ENCODE measurements at regions not wholly inside any gene's neighbourhood (a gene's known extent, or its start where the extent isn't known, plus 50 kb on each side); places are given as distances from the start of the nearest gene placed in this dataset.

- no peak for TF ChIP-seq CTCF (IDR thresholded peaks at IDR 0.05)
- 66 to 69% methylated on average over 6 of the region's 6 CpGs for WGBS, 2 donors
- H3K4me3 ChIP-seq = no peak overlapping the region
- intact Hi-C loops (cut with DNase I) = no loop called here
- H3K9me3 ChIP-seq = no peaks in the 10 kb centered on the region
- ATAC-seq (no peak), DNase-seq (no peak)
- no peaks in the 10 kb centered on the region for H3K36me3 ChIP-seq
- no peaks in the 10 kb centered on the region for H3K4me1 ChIP-seq
- peaks cover 0 to 25% (median 9%) of the 10 kb centered on the region in 7 donors for H3K27me3 ChIP-seq
- H3K27ac ChIP-seq = no peak overlapping the region
These were observed 243.6 kb upstream of the PODXL start for GRCh38 chr7:131800008-131800407.

- 76 to 81% methylated on average over 4 of the region's 4 CpGs for WGBS, 2 donors
- Histone ChIP-seq H3K4me1 (no peaks in the 10 kb centered on the region), H3K27me3 (peaks cover 0 to 23% (median 9%) of the 10 kb centered on the region in 7 donors), H3K9me3 (no peaks in the 10 kb centered on the region), H3K4me3 (no peak overlapping the region), H3K27ac (no peak overlapping the region), H3K36me3 (no peaks in the 10 kb centered on the region)
- intact Hi-C loops (cut with DNase I) = no loop called here
- no peak for TF ChIP-seq CTCF (IDR thresholded peaks at IDR 0.05)
- ATAC-seq (no peak), DNase-seq (no peak)
These were observed 241.4 kb upstream of the PODXL start for GRCh38 chr7:131797841-131798240.

GRCh38 chr7:131795400-131795799, 239.0 kb upstream of the PODXL start:
- intact Hi-C loops (cut with DNase I) = no loop called here
- no peak overlapping the region for H3K27ac ChIP-seq
- DNase-seq (no peak), ATAC-seq (no peak)
- H3K9me3 ChIP-seq = no peaks in the 10 kb centered on the region
- H3K4me3 ChIP-seq = no peak overlapping the region
- no peaks in the 10 kb centered on the region for H3K36me3 ChIP-seq
- no peaks in the 10 kb centered on the region for H3K4me1 ChIP-seq
- peaks cover 0 to 30% (median 9%) of the 10 kb centered on the region in 7 donors for H3K27me3 ChIP-seq
- WGBS, 2 donors = 69 to 75% methylated on average over 10 of the region's 10 CpGs
- no peak for TF ChIP-seq CTCF (IDR thresholded peaks at IDR 0.05)

GRCh38 chr7:131792311-131792710, 235.9 kb upstream of the PODXL start:
- no peak for TF ChIP-seq CTCF (IDR thresholded peaks at IDR 0.05)
- DNase-seq (no peak), ATAC-seq (no peak)
- Histone ChIP-seq H3K27me3 (peaks cover 0 to 33% (median 9%) of the 10 kb centered on the region in 7 donors), H3K27ac (no peak overlapping the region), H3K9me3 (no peaks in the 10 kb centered on the region), H3K4me3 (no peak overlapping the region), H3K36me3 (no peaks in the 10 kb centered on the region), H3K4me1 (no peaks in the 10 kb centered on the region)
- WGBS, 2 donors = 87 to 89% methylated on average over 3 of the region's 3 CpGs
- intact Hi-C loops (cut with DNase I) = no loop called here
